H1 (cell line): ENCODE measurements at regions not wholly inside any gene's neighbourhood (a gene's known extent, or its start where the extent isn't known, plus 50 kb on each side); places are given as distances from the start of the nearest gene placed in this dataset.

Source experiments
- ASH2L ChIP-seq: fragments of 200-600, 300-600 bp; sonication (generic); IDR thresholded peaks from one replicate; pipeline ENCODE4 v1.7.1; 2017; ENCODE audit warnings: low read length
- BRCA1 ChIP-seq: IDR thresholded peaks from 2 replicates; pipeline ENCODE4 v1.6.1; 2012; ENCODE audit warnings: low read depth, low read length, improper control_type of control experiment
- CBX5 ChIP-seq: fragments of 300-800, 300-1000 bp; sonication (generic); IDR thresholded peaks from 2 replicates; pipeline ENCODE4 v1.7.1; 2016; ENCODE audit warnings: antibody characterized with exemption, low read length, low read depth
- CHD1 ChIP-seq: IDR thresholded peaks from 2 replicates; pipeline ENCODE4 v1.6.1; 2012; ENCODE audit warnings: low read depth, low read length, improper control_type of control experiment
- CHD2 ChIP-seq: IDR thresholded peaks from 2 replicates; pipeline ENCODE4 v1.6.1; 2012; ENCODE audit warnings: low read length, improper control_type of control experiment
- EZH2 ChIP-seq: fragments of 200-600 bp; sonication (generic); IDR thresholded peaks from 2 replicates; pipeline ENCODE4 v1.7.1; 2012; ENCODE audit warnings: low read depth, mild to moderate bottlenecking, moderate library complexity, low read length, inconsistent platforms; ENCODE audit not compliant: severe bottlenecking
- RXRA ChIP-seq: IDR thresholded peaks from 2 replicates; pipeline ENCODE4 v1.6.1; 2011; ENCODE audit warnings: low read depth, mild to moderate bottlenecking, low read length, moderate library complexity; ENCODE audit not compliant: insufficient read depth
- SRF ChIP-seq: IDR thresholded peaks from 2 replicates; pipeline ENCODE4 v1.6.1; 2011; ENCODE audit warnings: mild to moderate bottlenecking, low read depth, low read length, moderate library complexity
- TCF12 ChIP-seq: IDR thresholded peaks from 2 replicates; pipeline ENCODE4 v1.6.1; 2011; ENCODE audit warnings: low read depth, mild to moderate bottlenecking, low read length
- TF ChIP-seq, protein P1 (sequence below): fragments of 300-600 bp; sonication (generic); IDR thresholded peaks from 2 replicates; pipeline ENCODE4 v1.7.1; 2012; ENCODE audit warnings: low read length, moderate library complexity, mild to moderate bottlenecking, inconsistent platforms; ENCODE audit not compliant: insufficient replicate concordance

DNA sequence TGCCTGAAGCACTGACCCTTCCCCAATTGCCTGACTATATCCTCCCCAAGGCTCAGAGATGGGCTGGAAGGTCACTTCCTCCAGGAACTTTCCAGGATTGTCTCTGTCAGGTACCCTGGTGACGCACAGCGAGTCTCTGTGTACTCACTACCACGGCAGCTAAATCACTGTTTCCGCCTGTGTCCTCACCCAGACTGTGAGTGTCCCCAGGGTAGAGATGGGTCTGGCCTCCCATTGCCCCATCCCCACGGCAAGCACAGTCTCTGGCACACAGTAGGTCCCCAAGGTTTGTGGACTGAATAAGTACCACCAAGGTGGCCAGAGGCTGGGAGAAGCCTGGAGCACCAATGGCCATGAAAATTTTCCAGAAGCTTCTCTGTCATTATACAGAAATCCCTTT, 93.8 kb upstream of the RUNX3 start (continued):
- TF ChIP-seq, protein P1, sequence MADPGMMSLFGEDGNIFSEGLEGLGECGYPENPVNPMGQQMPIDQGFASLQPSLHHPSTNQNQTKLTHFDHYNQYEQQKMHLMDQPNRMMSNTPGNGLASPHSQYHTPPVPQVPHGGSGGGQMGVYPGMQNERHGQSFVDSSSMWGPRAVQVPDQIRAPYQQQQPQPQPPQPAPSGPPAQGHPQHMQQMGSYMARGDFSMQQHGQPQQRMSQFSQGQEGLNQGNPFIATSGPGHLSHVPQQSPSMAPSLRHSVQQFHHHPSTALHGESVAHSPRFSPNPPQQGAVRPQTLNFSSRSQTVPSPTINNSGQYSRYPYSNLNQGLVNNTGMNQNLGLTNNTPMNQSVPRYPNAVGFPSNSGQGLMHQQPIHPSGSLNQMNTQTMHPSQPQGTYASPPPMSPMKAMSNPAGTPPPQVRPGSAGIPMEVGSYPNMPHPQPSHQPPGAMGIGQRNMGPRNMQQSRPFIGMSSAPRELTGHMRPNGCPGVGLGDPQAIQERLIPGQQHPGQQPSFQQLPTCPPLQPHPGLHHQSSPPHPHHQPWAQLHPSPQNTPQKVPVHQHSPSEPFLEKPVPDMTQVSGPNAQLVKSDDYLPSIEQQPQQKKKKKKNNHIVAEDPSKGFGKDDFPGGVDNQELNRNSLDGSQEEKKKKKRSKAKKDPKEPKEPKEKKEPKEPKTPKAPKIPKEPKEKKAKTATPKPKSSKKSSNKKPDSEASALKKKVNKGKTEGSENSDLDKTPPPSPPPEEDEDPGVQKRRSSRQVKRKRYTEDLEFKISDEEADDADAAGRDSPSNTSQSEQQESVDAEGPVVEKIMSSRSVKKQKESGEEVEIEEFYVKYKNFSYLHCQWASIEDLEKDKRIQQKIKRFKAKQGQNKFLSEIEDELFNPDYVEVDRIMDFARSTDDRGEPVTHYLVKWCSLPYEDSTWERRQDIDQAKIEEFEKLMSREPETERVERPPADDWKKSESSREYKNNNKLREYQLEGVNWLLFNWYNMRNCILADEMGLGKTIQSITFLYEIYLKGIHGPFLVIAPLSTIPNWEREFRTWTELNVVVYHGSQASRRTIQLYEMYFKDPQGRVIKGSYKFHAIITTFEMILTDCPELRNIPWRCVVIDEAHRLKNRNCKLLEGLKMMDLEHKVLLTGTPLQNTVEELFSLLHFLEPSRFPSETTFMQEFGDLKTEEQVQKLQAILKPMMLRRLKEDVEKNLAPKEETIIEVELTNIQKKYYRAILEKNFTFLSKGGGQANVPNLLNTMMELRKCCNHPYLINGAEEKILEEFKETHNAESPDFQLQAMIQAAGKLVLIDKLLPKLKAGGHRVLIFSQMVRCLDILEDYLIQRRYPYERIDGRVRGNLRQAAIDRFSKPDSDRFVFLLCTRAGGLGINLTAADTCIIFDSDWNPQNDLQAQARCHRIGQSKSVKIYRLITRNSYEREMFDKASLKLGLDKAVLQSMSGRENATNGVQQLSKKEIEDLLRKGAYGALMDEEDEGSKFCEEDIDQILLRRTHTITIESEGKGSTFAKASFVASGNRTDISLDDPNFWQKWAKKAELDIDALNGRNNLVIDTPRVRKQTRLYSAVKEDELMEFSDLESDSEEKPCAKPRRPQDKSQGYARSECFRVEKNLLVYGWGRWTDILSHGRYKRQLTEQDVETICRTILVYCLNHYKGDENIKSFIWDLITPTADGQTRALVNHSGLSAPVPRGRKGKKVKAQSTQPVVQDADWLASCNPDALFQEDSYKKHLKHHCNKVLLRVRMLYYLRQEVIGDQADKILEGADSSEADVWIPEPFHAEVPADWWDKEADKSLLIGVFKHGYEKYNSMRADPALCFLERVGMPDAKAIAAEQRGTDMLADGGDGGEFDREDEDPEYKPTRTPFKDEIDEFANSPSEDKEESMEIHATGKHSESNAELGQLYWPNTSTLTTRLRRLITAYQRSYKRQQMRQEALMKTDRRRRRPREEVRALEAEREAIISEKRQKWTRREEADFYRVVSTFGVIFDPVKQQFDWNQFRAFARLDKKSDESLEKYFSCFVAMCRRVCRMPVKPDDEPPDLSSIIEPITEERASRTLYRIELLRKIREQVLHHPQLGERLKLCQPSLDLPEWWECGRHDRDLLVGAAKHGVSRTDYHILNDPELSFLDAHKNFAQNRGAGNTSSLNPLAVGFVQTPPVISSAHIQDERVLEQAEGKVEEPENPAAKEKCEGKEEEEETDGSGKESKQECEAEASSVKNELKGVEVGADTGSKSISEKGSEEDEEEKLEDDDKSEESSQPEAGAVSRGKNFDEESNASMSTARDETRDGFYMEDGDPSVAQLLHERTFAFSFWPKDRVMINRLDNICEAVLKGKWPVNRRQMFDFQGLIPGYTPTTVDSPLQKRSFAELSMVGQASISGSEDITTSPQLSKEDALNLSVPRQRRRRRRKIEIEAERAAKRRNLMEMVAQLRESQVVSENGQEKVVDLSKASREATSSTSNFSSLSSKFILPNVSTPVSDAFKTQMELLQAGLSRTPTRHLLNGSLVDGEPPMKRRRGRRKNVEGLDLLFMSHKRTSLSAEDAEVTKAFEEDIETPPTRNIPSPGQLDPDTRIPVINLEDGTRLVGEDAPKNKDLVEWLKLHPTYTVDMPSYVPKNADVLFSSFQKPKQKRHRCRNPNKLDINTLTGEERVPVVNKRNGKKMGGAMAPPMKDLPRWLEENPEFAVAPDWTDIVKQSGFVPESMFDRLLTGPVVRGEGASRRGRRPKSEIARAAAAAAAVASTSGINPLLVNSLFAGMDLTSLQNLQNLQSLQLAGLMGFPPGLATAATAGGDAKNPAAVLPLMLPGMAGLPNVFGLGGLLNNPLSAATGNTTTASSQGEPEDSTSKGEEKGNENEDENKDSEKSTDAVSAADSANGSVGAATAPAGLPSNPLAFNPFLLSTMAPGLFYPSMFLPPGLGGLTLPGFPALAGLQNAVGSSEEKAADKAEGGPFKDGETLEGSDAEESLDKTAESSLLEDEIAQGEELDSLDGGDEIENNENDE = no peak
- TF ChIP-seq BRCA1 (no peak), RXRA (no peak), EZH2 (no peak), ASH2L (no peak), CHD2 (no peak), CBX5 (no peak), CHD1 (no peak), SRF (no peak), TCF12 (no peak)
